SK-N-SH (cell line): ENCODE measurements at regions not wholly inside any gene's neighbourhood (a gene's known extent, or its start where the extent isn't known, plus 50 kb on each side); places are given as distances from the start of the nearest gene placed in this dataset.
A peak's percentile ranks its signal among the peaks of the same experiment; 100 is the strongest.

ENCODE experiments used
- CTCF ChIA-PET: fragments of 300-600, 350-600 bp; formaldehyde crosslinking; extraction: SDS; loops from one replicate; lab custom pipeline; 2021; lab: Yijun Ruan, JAX
- POLR2A ChIA-PET: fragments of 350-600 bp; sonication (Branson Sonifier 250); formaldehyde crosslinking; extraction: SDS; loops from one replicate; lab custom pipeline; 2020; ENCODE audit warnings: antibody characterized with exemption, inconsistent platforms; lab: Yijun Ruan, JAX
- DNase-seq: peaks from one replicate; pipeline ENCODE4 v3.0.0; 2012
- H2AFZ ChIP-seq: fragments of 200-600 bp; sonication (generic); 2 replicates; pipeline ENCODE4 v1.8.1; 2016; ENCODE audit warnings: antibody characterized with exemption, mild to moderate bottlenecking, low read depth
- H3F3A ChIP-seq: fragments of 200-600 bp; sonication (generic); replicated peaks from 2 replicates; pipeline ENCODE3; 2016; ENCODE audit warnings: antibody characterized with exemption, mild to moderate bottlenecking; ENCODE audit not compliant: insufficient read depth
- H3K27ac ChIP-seq, 2 experiments: fragments of 200-500 bp in 1 of 2; fragments of 200-600 bp in 1 of 2; sonication (Bioruptor generic) in 1 of 2; sonication (generic), shearing (Covaris generic) in 1 of 2; 2 replicates each; pipeline versions ENCODE4 v1.5.1 to v1.6.1; 2014 to 2016; ENCODE audit warnings: low read depth in 2 of 2, inconsistent platforms in 1 of 2, low read length in 1 of 2, mild to moderate bottlenecking in 1 of 2, mixed read lengths in 1 of 2
- H3K27me3 ChIP-seq: fragments of 200-600 bp; sonication (generic), shearing (Covaris generic); 2 replicates; pipeline ENCODE4 v1.6.1; 2016; ENCODE audit warnings: mixed run types; ENCODE audit not compliant: insufficient read depth
- H3K36me3 ChIP-seq, 2 experiments: fragments of 200-500 bp in 1 of 2; fragments of 200-600 bp in 1 of 2; sonication (Bioruptor generic) in 1 of 2; sonication (generic) in 1 of 2; replicated peaks in 1 of 2; 2 replicates each; pipeline versions ENCODE3 to v1.5.1; 2014 to 2016; ENCODE audit warnings: low read length in 1 of 2, mild to moderate bottlenecking in 1 of 2; ENCODE audit not compliant: insufficient read depth in 2 of 2, control insufficient read depth in 1 of 2
- H3K4me1 ChIP-seq, 2 experiments: fragments of 200-500 bp in 1 of 2; fragments of 200-600 bp in 1 of 2; sonication (Bioruptor generic) in 1 of 2; sonication (generic), shearing (Covaris generic) in 1 of 2; 2 replicates each; pipeline versions ENCODE4 v1.5.1 to v1.6.1; 2014 to 2016; ENCODE audit warnings: low read depth in 1 of 2, low read length in 1 of 2, mixed run types in 1 of 2; ENCODE audit not compliant: insufficient read depth in 2 of 2, control insufficient read depth in 1 of 2
- H3K4me2 ChIP-seq: fragments of 200-600 bp; sonication (generic), shearing (Covaris generic); 2 replicates; pipeline ENCODE4 v1.6.1; 2017; ENCODE audit warnings: mixed run types
- H3K4me3 ChIP-seq, 2 experiments: fragments of 200-500 bp in 1 of 2; fragments of 200-600 bp in 1 of 2; sonication (Bioruptor generic) in 1 of 2; sonication (generic), shearing (Covaris generic) in 1 of 2; 2 replicates each; pipeline versions ENCODE4 v1.5.1 to v1.8.1; 2014 to 2016; ENCODE audit warnings: low read depth in 2 of 2, inconsistent platforms in 1 of 2, low read length in 1 of 2, mild to moderate bottlenecking in 1 of 2, mixed read lengths in 1 of 2, moderate library complexity in 1 of 2
- H3K79me2 ChIP-seq: fragments of 200-600 bp; sonication (generic); 2 replicates; pipeline ENCODE4 v1.8.1; 2017; ENCODE audit warnings: mild to moderate bottlenecking; ENCODE audit not compliant: insufficient read depth
- H3K9ac ChIP-seq: fragments of 200-600 bp; sonication (generic); 2 replicates; pipeline ENCODE4 v1.6.1; 2017; ENCODE audit warnings: mixed run types
- H3K9me2 ChIP-seq: fragments of 200-600 bp; sonication (generic); 2 replicates; pipeline ENCODE4 v1.6.1; 2017; ENCODE audit warnings: mixed run types
- H3K9me3 ChIP-seq: fragments of 200-600 bp; sonication (generic); 2 replicates; pipeline ENCODE4 v1.6.1; 2017; ENCODE audit warnings: mixed run types, mild to moderate bottlenecking, moderate library complexity
- H4K20me1 ChIP-seq: fragments of 200-600 bp; sonication (generic); 2 replicates; pipeline ENCODE4 v1.6.1; 2017; ENCODE audit warnings: mild to moderate bottlenecking, mixed run types; ENCODE audit not compliant: insufficient read depth
- CHD2 ChIP-seq: fragments of 150-350 bp; IDR thresholded peaks from 2 replicates; pipeline ENCODE4 v1.6.1; 2018; ENCODE audit warnings: low read length; ENCODE audit not compliant: partially characterized antibody
- EP300 ChIP-seq, 2 experiments: IDR thresholded peaks; 2 replicates each; pipeline versions ENCODE4 v1.4.0 to v1.6.1; 2012; ENCODE audit warnings: borderline replicate concordance in 1 of 2, low read depth in 1 of 2, low read length in 1 of 2
- EZH2phosphoT487 ChIP-seq: fragments of 200-600 bp; sonication (generic); IDR thresholded peaks from 2 replicates; pipeline ENCODE4 v1.6.1; 2017; ENCODE audit warnings: low read depth, mixed run types, mild to moderate bottlenecking, antibody characterized with exemption, moderate library complexity, borderline replicate concordance
- FOSL2 ChIP-seq: IDR thresholded peaks from 2 replicates; pipeline ENCODE4 v1.4.0; 2012; ENCODE audit warnings: low read depth, mild to moderate bottlenecking, moderate library complexity, borderline replicate concordance
- FOXM1 ChIP-seq: IDR thresholded peaks from 2 replicates; pipeline ENCODE4 v1.4.0; 2012; ENCODE audit warnings: low read depth, mild to moderate bottlenecking
- JUND ChIP-seq: IDR thresholded peaks from 2 replicates; pipeline ENCODE4 v1.4.0; 2012
- MEF2A ChIP-seq: IDR thresholded peaks from 2 replicates; pipeline ENCODE4 v1.4.0; 2012; ENCODE audit warnings: low read depth, borderline replicate concordance
- MXI1 ChIP-seq: IDR thresholded peaks from 2 replicates; pipeline ENCODE4 v1.6.1; 2012; ENCODE audit warnings: mild to moderate bottlenecking, low read depth, low read length, improper control_type of control experiment
- POLR2AphosphoS5 ChIP-seq: IDR thresholded peaks from 2 replicates; pipeline ENCODE4 v1.6.1; 2012; ENCODE audit warnings: low read depth, low read length
- RAD21 ChIP-seq: IDR thresholded peaks from 2 replicates; pipeline ENCODE4 v1.6.1; 2012; ENCODE audit warnings: mild to moderate bottlenecking, low read length
- RXRA ChIP-seq: IDR thresholded peaks from 2 replicates; pipeline ENCODE4 v1.4.0; 2012; ENCODE audit warnings: low read depth, mild to moderate bottlenecking, borderline replicate concordance
- SIN3A ChIP-seq: IDR thresholded peaks from 2 replicates; pipeline ENCODE4 v1.6.1; 2012; ENCODE audit warnings: low read depth, mild to moderate bottlenecking, low read length, moderate library complexity, borderline replicate concordance
- SMC3 ChIP-seq: IDR thresholded peaks from 2 replicates; pipeline ENCODE4 v1.6.1; 2012; ENCODE audit warnings: low read depth, low read length, improper control_type of control experiment
- TAF1 ChIP-seq: IDR thresholded peaks from 2 replicates; pipeline ENCODE4 v1.6.1; 2012; ENCODE audit warnings: low read depth, mild to moderate bottlenecking, low read length, moderate library complexity, borderline replicate concordance
- TCF12 ChIP-seq: IDR thresholded peaks from 2 replicates; pipeline ENCODE4 v1.4.0; 2012
- TEAD4 ChIP-seq: IDR thresholded peaks from 2 replicates; pipeline ENCODE4 v1.4.0; 2012; ENCODE audit warnings: mild to moderate bottlenecking, borderline replicate concordance; ENCODE audit not compliant: insufficient read depth
- WGBS: methylation state at CpG from one replicate; pipeline ENCODE4 v1.1.6; 2017; ENCODE audit warnings: low lambda C conversion rate; 5-methylcytosine and 5-hydroxymethylcytosine counted together
- TF ChIP-seq, protein P1 (sequence below): fragments of 150-350 bp; IDR thresholded peaks from 2 replicates; pipeline ENCODE4 v1.6.1; 2017; ENCODE audit warnings: antibody characterized with exemption, low read length, low read depth, borderline replicate concordance
- TF ChIP-seq, protein P2 (sequence below): IDR thresholded peaks from 2 replicates; pipeline ENCODE4 v1.4.0; 2012; ENCODE audit warnings: low read depth, borderline replicate concordance
- TF ChIP-seq, protein P3 (sequence below): IDR thresholded peaks from 2 replicates; pipeline ENCODE4; 2012

DNA sequence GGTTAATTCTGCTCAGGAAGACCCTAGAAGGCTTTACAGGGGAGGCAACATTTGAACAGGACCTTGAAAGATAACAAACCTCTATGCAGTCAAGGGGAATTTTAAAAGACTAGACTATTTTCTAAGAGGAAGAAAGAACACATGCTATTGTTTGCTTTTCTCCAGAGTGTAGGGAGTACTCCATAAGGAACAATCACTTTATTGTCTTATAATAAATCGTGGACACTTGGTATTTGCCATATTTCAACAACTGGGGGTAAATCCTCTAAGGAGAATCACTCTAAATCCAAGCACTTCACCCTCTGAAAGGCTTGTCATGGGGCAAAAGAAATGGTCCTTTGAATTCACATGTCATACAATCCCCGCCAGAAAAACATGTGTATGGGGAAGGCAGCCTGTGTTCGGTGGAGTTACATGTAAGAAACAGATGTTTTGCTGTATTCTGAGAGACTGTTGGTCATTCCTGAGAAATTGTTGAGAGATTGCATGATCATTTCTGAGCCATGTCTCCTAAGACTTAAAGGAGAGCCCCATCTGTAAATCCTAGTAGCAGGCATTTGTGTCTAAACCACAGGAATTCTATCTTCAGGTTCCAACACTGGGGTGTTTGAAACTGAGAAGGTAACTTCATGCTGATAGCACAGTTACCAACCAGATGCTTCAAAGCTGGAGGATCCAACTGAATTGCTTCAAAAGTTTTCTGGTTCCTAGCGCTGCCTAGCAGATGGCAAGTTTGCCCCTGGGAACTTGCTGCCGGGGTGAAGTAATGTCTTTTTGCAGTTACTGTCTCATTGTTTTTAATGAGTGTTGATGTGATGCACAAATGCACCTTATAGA is 66.8 kb downstream of the FZD4 start:
- Histone ChIP-seq H3K9me2 (no peaks in the 10 kb centered on the region), H3K36me3 (peaks cover 0 to 26% of the 10 kb centered on the region in 2 experiments), H3K4me3 (no peak overlapping the region), H4K20me1 (no peaks in the 10 kb centered on the region), H3F3A (no peaks in the 10 kb centered on the region), H3K9ac (no peak overlapping the region), H2AFZ (no peak overlapping the region), H3K27ac (peak overlapping the region; percentile 23 to 48; a peak in 2 of 4 replicates), H3K9me3 (no peaks in the 10 kb centered on the region; the same call in 1 of the 2 replicates), H3K27me3 (no peaks in the 10 kb centered on the region), H3K4me1 (peaks cover 0 to 8% of the 10 kb centered on the region in 2 experiments; a peak in 1 of 4 replicates), H3K4me2 (no peak overlapping the region), H3K79me2 (no peaks in the 10 kb centered on the region)
- DNase-seq: no peak
- TF ChIP-seq POLR2AphosphoS5: no peak
- no peak for TF ChIP-seq RAD21
- no peak for TF ChIP-seq RXRA
- no peak for TF ChIP-seq EZH2phosphoT487
- TF ChIP-seq JUND: no peak
- 0 out of 2 replicates have a peak, but pooled peaks have one; percentile 14 for TF ChIP-seq TEAD4
- peak; percentile 45 for TF ChIP-seq TCF12
- TF ChIP-seq SIN3A: no peak
- WGBS: 75% methylated on average over 5 of the region's 5 CpGs
- ChIA-PET CTCF (no interaction called here), POLR2A (no interaction called here)

DNA sequence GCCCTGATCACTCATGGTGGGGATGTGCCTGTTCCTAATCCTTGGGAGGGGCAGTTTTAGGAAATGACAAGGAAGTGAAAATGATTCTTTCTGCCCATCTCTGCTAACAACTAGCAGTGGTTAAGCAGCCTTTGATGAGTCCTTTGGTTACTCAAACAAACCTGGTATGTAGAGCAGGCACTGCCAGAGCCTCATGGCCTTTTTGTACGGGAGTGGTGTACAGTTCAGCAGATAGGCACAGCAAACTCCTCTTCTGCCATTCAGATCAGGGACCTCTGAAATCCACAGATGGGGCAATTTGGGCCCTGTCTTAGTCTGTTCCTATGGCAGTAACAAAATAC is 66.2 kb downstream of the FZD4 start:
- TF ChIP-seq POLR2AphosphoS5: no peak
- TF ChIP-seq MXI1: no peak
- H3K79me2 ChIP-seq: no peaks in the 10 kb centered on the region
- no peak for DNase-seq
- H3K4me2 ChIP-seq: no peak overlapping the region
- no peak overlapping the region for H3K4me3 ChIP-seq
- no peaks in the 10 kb centered on the region for H3K27me3 ChIP-seq
- H3F3A ChIP-seq: no peaks in the 10 kb centered on the region
- peaks cover 0 to 8% of the 10 kb centered on the region in 2 experiments; a peak in 1 of 4 replicates for H3K4me1 ChIP-seq
- H4K20me1 ChIP-seq: no peaks in the 10 kb centered on the region
- no peak overlapping the region for H2AFZ ChIP-seq
- 100% methylated on average over 1 of the region's 1 CpG for WGBS
- no peak overlapping the region for H3K9ac ChIP-seq
- POLR2A ChIA-PET: no interaction called here
- no peaks in the 10 kb centered on the region for H3K9me2 ChIP-seq
- H3K36me3 ChIP-seq: peaks cover 0 to 20% of the 10 kb centered on the region in 2 experiments
- peak overlapping the region in 1 of 2 experiments; percentile 31; a peak in 1 of 4 replicates for H3K27ac ChIP-seq
- no peaks in the 10 kb centered on the region for H3K9me3 ChIP-seq
- CTCF ChIA-PET: interaction anchor here (1.1 to 1.5 kb wide), 2 partner anchors 18 to 533 kb away, joined by 3 to 5 read pairs; no protein-coding TSS in a partner anchor

DNA sequence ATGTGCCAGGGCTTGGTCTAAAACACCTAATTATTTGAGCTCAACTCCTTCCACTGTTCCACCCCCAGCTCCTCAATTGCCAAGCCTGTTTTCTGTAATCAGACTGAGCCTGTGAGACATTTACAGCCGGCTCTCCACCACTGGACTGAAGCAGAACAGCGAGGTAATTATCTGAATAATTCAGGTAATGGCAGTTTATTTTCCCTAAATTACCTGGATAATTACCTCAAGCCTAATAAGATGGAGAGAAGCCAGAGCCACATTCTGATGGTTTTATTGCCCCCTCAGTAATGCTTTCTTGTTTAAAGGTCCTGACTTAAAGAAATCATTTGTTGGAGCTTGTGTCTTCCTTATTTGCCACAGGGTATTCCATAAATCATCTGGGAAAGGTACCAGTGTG is 64.2 kb downstream of the FZD4 start:
- no peak overlapping the region for H3K9ac ChIP-seq
- no peaks in the 10 kb centered on the region for H4K20me1 ChIP-seq
- H3K79me2 ChIP-seq: no peaks in the 10 kb centered on the region
- H3K4me3 ChIP-seq: no peak overlapping the region
- H3K27ac ChIP-seq: no peak overlapping the region
- H3K27me3 ChIP-seq: no peaks in the 10 kb centered on the region
- H3K4me2 ChIP-seq: no peak overlapping the region
- H3K4me1 ChIP-seq: peaks cover 0 to 8% of the 10 kb centered on the region in 2 experiments; a peak in 1 of 4 replicates
- H3K36me3 ChIP-seq: peaks cover 0 to 16% of the 10 kb centered on the region in 2 experiments
- peaks cover 3% of the 10 kb centered on the region for H3F3A ChIP-seq
- H2AFZ ChIP-seq: no peak overlapping the region
- no peak for DNase-seq
- no peaks in the 10 kb centered on the region for H3K9me3 ChIP-seq
- no peaks in the 10 kb centered on the region for H3K9me2 ChIP-seq
- ChIA-PET POLR2A (no interaction called here), CTCF (interaction anchor here (1.2 to 1.4 kb wide), 2 partner anchors 11 to 23 kb away, joined by 3 read pairs; no protein-coding TSS in a partner anchor)
- WGBS: 71% methylated on average over 2 of the region's 2 CpGs
- TF ChIP-seq CHD2 (no peak), SMC3 (no peak), TCF12 (no peak), TAF1 (no peak), RXRA (no peak), RAD21 (no peak), MEF2A (no peak), FOXM1 (no peak), FOSL2 (no peak), EP300 (IDR thresholded peaks at IDR 0.05; ENCODE audit: borderline replicate concordance in 1 of 2, low read depth in 1 of 2, low read length in 1 of 2) (no peak)
- TF ChIP-seq, protein P1, sequence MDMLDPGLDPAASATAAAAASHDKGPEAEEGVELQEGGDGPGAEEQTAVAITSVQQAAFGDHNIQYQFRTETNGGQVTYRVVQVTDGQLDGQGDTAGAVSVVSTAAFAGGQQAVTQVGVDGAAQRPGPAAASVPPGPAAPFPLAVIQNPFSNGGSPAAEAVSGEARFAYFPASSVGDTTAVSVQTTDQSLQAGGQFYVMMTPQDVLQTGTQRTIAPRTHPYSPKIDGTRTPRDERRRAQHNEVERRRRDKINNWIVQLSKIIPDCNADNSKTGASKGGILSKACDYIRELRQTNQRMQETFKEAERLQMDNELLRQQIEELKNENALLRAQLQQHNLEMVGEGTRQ: no peak
- TF ChIP-seq, protein P2, sequence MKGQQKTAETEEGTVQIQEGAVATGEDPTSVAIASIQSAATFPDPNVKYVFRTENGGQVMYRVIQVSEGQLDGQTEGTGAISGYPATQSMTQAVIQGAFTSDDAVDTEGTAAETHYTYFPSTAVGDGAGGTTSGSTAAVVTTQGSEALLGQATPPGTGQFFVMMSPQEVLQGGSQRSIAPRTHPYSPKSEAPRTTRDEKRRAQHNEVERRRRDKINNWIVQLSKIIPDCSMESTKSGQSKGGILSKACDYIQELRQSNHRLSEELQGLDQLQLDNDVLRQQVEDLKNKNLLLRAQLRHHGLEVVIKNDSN: no peak
- TF ChIP-seq, protein P3, sequence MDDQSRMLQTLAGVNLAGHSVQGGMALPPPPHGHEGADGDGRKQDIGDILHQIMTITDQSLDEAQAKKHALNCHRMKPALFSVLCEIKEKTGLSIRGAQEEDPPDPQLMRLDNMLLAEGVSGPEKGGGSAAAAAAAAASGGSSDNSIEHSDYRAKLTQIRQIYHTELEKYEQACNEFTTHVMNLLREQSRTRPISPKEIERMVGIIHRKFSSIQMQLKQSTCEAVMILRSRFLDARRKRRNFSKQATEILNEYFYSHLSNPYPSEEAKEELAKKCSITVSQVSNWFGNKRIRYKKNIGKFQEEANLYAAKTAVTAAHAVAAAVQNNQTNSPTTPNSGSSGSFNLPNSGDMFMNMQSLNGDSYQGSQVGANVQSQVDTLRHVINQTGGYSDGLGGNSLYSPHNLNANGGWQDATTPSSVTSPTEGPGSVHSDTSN: no peak
